GM12878 (cell line): ENCODE measurements at regions not wholly inside any gene's neighbourhood (a gene's known extent, or its start where the extent isn't known, plus 50 kb on each side); places are given as distances from the start of the nearest gene placed in this dataset.

Experiments
- ATAC-seq: fragments of 200-7000 bp; cut with Tn5 transposase; 3 replicates; pipeline ENCODE4 v1.9.1; 2020; ENCODE audit warnings: mild to moderate bottlenecking, moderate library complexity
- BruUV-seq: library from RNA; stranded (reverse); fragments of 400-500 nt; replicated peaks from 2 replicates; lab custom pipeline; 2021; lab: Mats Ljungman, UMichigan
- CTCF ChIA-PET: fragments of 300-600 bp; sonication (Branson Sonifier 250); formaldehyde crosslinking; extraction: SDS; loops from one replicate; lab custom pipeline; 2021; ENCODE audit warnings: inconsistent platforms; lab: Yijun Ruan, JAX
- POLR2A ChIA-PET: fragments of 350-600 bp; formaldehyde crosslinking; extraction: SDS; loops from one replicate; lab custom pipeline; 2021; ENCODE audit warnings: inconsistent platforms; lab: Charles Lee
- RAD21 ChIA-PET: fragments of 300-600 bp; sonication (Branson Sonifier 250); formaldehyde crosslinking; loops from one replicate; lab custom pipeline; 2023; ENCODE audit warnings: antibody characterized with exemption; ENCODE audit not compliant: unreplicated experiment; lab: Charles Lee
- SMC1A ChIA-PET: fragments of 300-600 bp; sonication (Branson Sonifier 250); formaldehyde crosslinking; loops from one replicate; lab custom pipeline; 2023; ENCODE audit not compliant: unreplicated experiment, uncharacterized antibody; lab: Charles Lee
- DNase-seq: peaks from one replicate; pipeline ENCODE4 v3.0.0-alpha.2; 2011; ENCODE audit warnings: low read depth, low spot score
- FAIRE-seq: peaks from 3 replicates; lab custom pipeline; 2011; peaks lifted over from hg19 to GRCh38; lab: Jason Lieb, UNC
- H2AFZ ChIP-seq: 2 replicates; pipeline ENCODE4 v1.6.0; 2011; ENCODE audit warnings: low read depth, low read length, control low read depth; ENCODE audit not compliant: control insufficient read depth
- H3K27ac ChIP-seq: 2 replicates; pipeline ENCODE4 v1.5.1; 2011; ENCODE audit warnings: control low read depth; ENCODE audit not compliant: control insufficient read depth, insufficient read depth
- H3K27me3 ChIP-seq, 2 experiments: replicated peaks in 1 of 2; 2 replicates each; pipeline versions ENCODE4 v1.6.0 to v1.6.1; 2011; ENCODE audit warnings: low read length in 1 of 2; ENCODE audit not compliant: control insufficient read depth in 2 of 2, insufficient read depth in 2 of 2
- H3K36me3 ChIP-seq, 2 experiments: 2 replicates each; pipeline ENCODE4 v1.5.1; 2011; ENCODE audit warnings: low read length in 1 of 2; ENCODE audit not compliant: control insufficient read depth in 2 of 2, insufficient read depth in 2 of 2
- H3K4me1 ChIP-seq: 2 replicates; pipeline ENCODE4 v1.6.1; 2011; ENCODE audit warnings: mild to moderate bottlenecking, low read length, moderate library complexity, mixed read lengths; ENCODE audit not compliant: control insufficient read depth, insufficient read depth
- H3K4me2 ChIP-seq: 2 replicates; pipeline ENCODE4 v1.6.0; 2011; ENCODE audit warnings: control low read depth; ENCODE audit not compliant: control insufficient read depth, insufficient read depth
- H3K4me3 ChIP-seq: fragments of 200-600 bp; sonication (generic); 2 replicates; pipeline ENCODE4 v1.5.1; 2016
- H3K79me2 ChIP-seq: 2 replicates; pipeline ENCODE4 v1.6.0; 2011; ENCODE audit warnings: low read length; ENCODE audit not compliant: control insufficient read depth, insufficient read depth
- H3K9ac ChIP-seq: 2 replicates; pipeline ENCODE4 v1.8.0; 2011; ENCODE audit warnings: low read length, control low read depth, mixed read lengths; ENCODE audit not compliant: control insufficient read depth, insufficient read depth
- H3K9me3 ChIP-seq: replicated peaks from 3 replicates; pipeline ENCODE4 v1.5.1; 2011; ENCODE audit warnings: mild to moderate bottlenecking, low read length; ENCODE audit not compliant: control insufficient read depth, insufficient read depth
- H4K20me1 ChIP-seq: 2 replicates; pipeline ENCODE4 v1.6.0; 2011; ENCODE audit not compliant: control insufficient read depth, insufficient read depth
- HDGF ChIP-seq: fragments of 450-650 bp; IDR thresholded peaks from 2 replicates; pipeline ENCODE4 v1.6.1; 2016; ENCODE audit warnings: antibody characterized with exemption
- JUNB ChIP-seq: IDR thresholded peaks from 2 replicates; pipeline ENCODE4 v1.6.1; 2016; ENCODE audit warnings: antibody characterized with exemption, mild to moderate bottlenecking
- NR2C1 ChIP-seq: fragments of 450-650 bp; IDR thresholded peaks from 2 replicates; pipeline ENCODE4 v1.6.1; 2017; ENCODE audit warnings: antibody characterized with exemption, mild to moderate bottlenecking, moderate library complexity
- POU2F2 ChIP-seq: IDR thresholded peaks from 3 replicates; pipeline ENCODE4 v1.6.1; 2011; ENCODE audit warnings: low read depth, mild to moderate bottlenecking, low read length, borderline replicate concordance
- RBBP5 ChIP-seq: fragments of 200-600 bp; sonication (generic); conservative IDR thresholded peaks from 2 replicates; pipeline ENCODE4 v1.6.1; 2016
- RFX5 ChIP-seq: IDR thresholded peaks from 2 replicates; pipeline ENCODE4 v1.6.1; 2011; ENCODE audit warnings: low read depth, low read length, improper control_type of control experiment
- SPI1 ChIP-seq: IDR thresholded peaks from 2 replicates; pipeline ENCODE4 v1.6.1; 2011; ENCODE audit warnings: low read depth, mild to moderate bottlenecking, low read length, moderate library complexity, borderline replicate concordance; ENCODE audit not compliant: insufficient read depth
- TCF12 ChIP-seq: IDR thresholded peaks from 2 replicates; pipeline ENCODE4 v1.6.1; 2011; ENCODE audit warnings: low read depth, mild to moderate bottlenecking, low read length
- YY1 ChIP-seq: IDR thresholded peaks from 2 replicates; pipeline ENCODE4 v1.6.1; 2011; ENCODE audit warnings: low read depth, mild to moderate bottlenecking, low read length
- in situ Hi-C: fragments of 300-500 bp; cut with MboI; formaldehyde crosslinking; loops from 9 replicates; pipeline ENCODE4 v1.14.3; 2018; ENCODE audit warnings: mixed read lengths
- intact Hi-C: fragments of 100-400 bp; cut with micrococcal nuclease; formaldehyde crosslinking; loops from one replicate; pipeline ENCODE4 v1.14.2; 2022; ENCODE audit not compliant: unreplicated experiment
- TF ChIP-seq, protein P1 (sequence below): fragments of 450-650 bp; IDR thresholded peaks from 2 replicates; pipeline ENCODE4 v1.6.1; 2017; ENCODE audit warnings: antibody characterized with exemption, mild to moderate bottlenecking, moderate library complexity
- TF ChIP-seq, protein P2 (sequence below): IDR thresholded peaks from 2 replicates; pipeline ENCODE4 v1.6.1; 2012; ENCODE audit warnings: low read depth, low read length, improper control_type of control experiment
- TF ChIP-seq, protein P3 (sequence below): IDR thresholded peaks from 2 replicates; pipeline ENCODE4 v1.6.1; 2012; ENCODE audit warnings: mild to moderate bottlenecking, low read depth, low read length
- TF ChIP-seq, protein P4 (sequence below): fragments of 450-650 bp; IDR thresholded peaks from 2 replicates; pipeline ENCODE4 v1.6.1; 2017; ENCODE audit warnings: mild to moderate bottlenecking
- TF ChIP-seq, protein P5 (sequence below): IDR thresholded peaks from 2 replicates; pipeline ENCODE4 v1.6.1; 2012; ENCODE audit warnings: low read depth, low read length, improper control_type of control experiment

DNA sequence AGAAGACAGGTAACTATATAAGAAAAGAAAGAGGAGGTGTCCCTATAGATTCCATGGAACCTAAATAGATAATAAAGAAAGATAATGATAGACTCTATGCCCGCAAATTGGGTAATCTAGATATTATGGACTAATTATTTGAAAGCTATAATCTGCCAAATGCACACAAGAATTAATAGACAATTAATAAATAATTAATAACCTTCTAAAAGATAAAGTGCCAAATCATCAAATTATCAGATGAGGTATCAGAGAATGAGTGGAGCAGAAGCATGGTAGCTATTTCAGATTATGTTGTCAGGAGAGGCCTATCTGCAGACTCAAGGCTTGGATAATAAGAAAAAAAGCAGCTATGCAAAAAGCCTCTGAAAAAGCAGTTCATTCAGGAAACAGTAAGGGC is 1120.8 kb downstream of the PLA2G4A start (continued):
- TF ChIP-seq, protein P1, sequence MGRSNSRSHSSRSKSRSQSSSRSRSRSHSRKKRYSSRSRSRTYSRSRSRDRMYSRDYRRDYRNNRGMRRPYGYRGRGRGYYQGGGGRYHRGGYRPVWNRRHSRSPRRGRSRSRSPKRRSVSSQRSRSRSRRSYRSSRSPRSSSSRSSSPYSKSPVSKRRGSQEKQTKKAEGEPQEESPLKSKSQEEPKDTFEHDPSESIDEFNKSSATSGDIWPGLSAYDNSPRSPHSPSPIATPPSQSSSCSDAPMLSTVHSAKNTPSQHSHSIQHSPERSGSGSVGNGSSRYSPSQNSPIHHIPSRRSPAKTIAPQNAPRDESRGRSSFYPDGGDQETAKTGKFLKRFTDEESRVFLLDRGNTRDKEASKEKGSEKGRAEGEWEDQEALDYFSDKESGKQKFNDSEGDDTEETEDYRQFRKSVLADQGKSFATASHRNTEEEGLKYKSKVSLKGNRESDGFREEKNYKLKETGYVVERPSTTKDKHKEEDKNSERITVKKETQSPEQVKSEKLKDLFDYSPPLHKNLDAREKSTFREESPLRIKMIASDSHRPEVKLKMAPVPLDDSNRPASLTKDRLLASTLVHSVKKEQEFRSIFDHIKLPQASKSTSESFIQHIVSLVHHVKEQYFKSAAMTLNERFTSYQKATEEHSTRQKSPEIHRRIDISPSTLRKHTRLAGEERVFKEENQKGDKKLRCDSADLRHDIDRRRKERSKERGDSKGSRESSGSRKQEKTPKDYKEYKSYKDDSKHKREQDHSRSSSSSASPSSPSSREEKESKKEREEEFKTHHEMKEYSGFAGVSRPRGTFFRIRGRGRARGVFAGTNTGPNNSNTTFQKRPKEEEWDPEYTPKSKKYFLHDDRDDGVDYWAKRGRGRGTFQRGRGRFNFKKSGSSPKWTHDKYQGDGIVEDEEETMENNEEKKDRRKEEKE, result no peak
- TF ChIP-seq SPI1, result no peak
- TF ChIP-seq, protein P2, sequence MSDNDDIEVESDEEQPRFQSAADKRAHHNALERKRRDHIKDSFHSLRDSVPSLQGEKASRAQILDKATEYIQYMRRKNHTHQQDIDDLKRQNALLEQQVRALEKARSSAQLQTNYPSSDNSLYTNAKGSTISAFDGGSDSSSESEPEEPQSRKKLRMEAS, result no peak
- TF ChIP-seq NR2C1, result no peak
- TF ChIP-seq RFX5, result no peak
- no peak for TF ChIP-seq RBBP5
- no peak for TF ChIP-seq TCF12
- no peak for TF ChIP-seq YY1

DNA sequence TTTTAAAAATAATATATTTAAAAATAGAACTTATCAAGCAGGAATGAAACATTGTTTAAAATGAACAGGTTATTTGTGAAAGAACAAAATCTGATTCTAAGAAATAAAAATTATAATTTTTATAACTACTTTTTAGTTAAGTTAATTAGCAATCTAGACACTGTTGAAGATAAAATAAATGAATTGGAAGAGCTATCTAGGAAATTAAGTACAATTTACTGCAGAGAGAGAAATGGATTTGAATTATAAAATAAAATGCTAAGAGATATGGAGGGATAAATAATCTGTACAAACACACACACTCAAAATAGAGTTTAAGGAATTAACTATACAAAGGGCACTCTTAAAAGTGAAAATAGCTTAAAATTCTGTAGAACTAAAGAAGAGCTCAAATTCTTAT is 1123.1 kb downstream of the PLA2G4A start:
- SMC1A ChIA-PET, result interaction anchor here (0.6 to 1.5 kb wide), 3 partner anchors 9 to 34 kb away, joined by 3 to 5 read pairs (median 4); no protein-coding TSS in a partner anchor
- H3K4me3 ChIP-seq, result no peak overlapping the region
- FAIRE-seq (no peak), DNase-seq (no peak), ATAC-seq (no peak)
- no peaks in the 10 kb centered on the region for H4K20me1 ChIP-seq
- CTCF ChIA-PET, result no interaction called here
- BruUV-seq, result no TSS peak
- H3K4me2 ChIP-seq, result no peak overlapping the region
- no peaks in the 10 kb centered on the region for H3K27me3 ChIP-seq
- no peaks in the 10 kb centered on the region; the same call in 2 of the 3 replicates for H3K9me3 ChIP-seq
- intact Hi-C loops (no loop called here), in situ Hi-C loops (no loop called here)
- H3K4me1 ChIP-seq, result no peaks in the 10 kb centered on the region
- no peak overlapping the region for H2AFZ ChIP-seq
- POLR2A ChIA-PET, result no interaction called here
- RAD21 ChIA-PET, result no interaction called here
- H3K36me3 ChIP-seq, result no peaks in the 10 kb centered on the region
- H3K9ac ChIP-seq, result no peak overlapping the region
- no peaks in the 10 kb centered on the region for H3K79me2 ChIP-seq
- H3K27ac ChIP-seq, result no peak overlapping the region
- TF ChIP-seq, protein P3, sequence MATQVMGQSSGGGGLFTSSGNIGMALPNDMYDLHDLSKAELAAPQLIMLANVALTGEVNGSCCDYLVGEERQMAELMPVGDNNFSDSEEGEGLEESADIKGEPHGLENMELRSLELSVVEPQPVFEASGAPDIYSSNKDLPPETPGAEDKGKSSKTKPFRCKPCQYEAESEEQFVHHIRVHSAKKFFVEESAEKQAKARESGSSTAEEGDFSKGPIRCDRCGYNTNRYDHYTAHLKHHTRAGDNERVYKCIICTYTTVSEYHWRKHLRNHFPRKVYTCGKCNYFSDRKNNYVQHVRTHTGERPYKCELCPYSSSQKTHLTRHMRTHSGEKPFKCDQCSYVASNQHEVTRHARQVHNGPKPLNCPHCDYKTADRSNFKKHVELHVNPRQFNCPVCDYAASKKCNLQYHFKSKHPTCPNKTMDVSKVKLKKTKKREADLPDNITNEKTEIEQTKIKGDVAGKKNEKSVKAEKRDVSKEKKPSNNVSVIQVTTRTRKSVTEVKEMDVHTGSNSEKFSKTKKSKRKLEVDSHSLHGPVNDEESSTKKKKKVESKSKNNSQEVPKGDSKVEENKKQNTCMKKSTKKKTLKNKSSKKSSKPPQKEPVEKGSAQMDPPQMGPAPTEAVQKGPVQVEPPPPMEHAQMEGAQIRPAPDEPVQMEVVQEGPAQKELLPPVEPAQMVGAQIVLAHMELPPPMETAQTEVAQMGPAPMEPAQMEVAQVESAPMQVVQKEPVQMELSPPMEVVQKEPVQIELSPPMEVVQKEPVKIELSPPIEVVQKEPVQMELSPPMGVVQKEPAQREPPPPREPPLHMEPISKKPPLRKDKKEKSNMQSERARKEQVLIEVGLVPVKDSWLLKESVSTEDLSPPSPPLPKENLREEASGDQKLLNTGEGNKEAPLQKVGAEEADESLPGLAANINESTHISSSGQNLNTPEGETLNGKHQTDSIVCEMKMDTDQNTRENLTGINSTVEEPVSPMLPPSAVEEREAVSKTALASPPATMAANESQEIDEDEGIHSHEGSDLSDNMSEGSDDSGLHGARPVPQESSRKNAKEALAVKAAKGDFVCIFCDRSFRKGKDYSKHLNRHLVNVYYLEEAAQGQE, result no peak
- TF ChIP-seq, protein P4, sequence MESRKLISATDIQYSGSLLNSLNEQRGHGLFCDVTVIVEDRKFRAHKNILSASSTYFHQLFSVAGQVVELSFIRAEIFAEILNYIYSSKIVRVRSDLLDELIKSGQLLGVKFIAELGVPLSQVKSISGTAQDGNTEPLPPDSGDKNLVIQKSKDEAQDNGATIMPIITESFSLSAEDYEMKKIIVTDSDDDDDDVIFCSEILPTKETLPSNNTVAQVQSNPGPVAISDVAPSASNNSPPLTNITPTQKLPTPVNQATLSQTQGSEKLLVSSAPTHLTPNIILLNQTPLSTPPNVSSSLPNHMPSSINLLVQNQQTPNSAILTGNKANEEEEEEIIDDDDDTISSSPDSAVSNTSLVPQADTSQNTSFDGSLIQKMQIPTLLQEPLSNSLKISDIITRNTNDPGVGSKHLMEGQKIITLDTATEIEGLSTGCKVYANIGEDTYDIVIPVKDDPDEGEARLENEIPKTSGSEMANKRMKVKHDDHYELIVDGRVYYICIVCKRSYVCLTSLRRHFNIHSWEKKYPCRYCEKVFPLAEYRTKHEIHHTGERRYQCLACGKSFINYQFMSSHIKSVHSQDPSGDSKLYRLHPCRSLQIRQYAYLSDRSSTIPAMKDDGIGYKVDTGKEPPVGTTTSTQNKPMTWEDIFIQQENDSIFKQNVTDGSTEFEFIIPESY, result no peak
- TF ChIP-seq JUNB (no peak), POU2F2 (no peak), HDGF (no peak)
- TF ChIP-seq, protein P5, sequence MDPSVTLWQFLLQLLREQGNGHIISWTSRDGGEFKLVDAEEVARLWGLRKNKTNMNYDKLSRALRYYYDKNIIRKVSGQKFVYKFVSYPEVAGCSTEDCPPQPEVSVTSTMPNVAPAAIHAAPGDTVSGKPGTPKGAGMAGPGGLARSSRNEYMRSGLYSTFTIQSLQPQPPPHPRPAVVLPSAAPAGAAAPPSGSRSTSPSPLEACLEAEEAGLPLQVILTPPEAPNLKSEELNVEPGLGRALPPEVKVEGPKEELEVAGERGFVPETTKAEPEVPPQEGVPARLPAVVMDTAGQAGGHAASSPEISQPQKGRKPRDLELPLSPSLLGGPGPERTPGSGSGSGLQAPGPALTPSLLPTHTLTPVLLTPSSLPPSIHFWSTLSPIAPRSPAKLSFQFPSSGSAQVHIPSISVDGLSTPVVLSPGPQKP, result no peak
